RWPE2 (cell line): ENCODE measurements at regions not wholly inside any gene's neighbourhood (a gene's known extent, or its start where the extent isn't known, plus 50 kb on each side); places are given as distances from the start of the nearest gene placed in this dataset.

Source experiments
- ATAC-seq: fragments of 200-7000 bp; cut with Tn5 transposase; 3 replicates; pipeline ENCODE4 v1.9.1; 2021; ENCODE audit warnings: low read depth
- DNase-seq: peaks from one replicate; pipeline ENCODE4 v3.0.0-alpha.2; 2020; ENCODE audit warnings: low spot score
- H3K27ac ChIP-seq: fragments of 450-650 bp; 2 replicates; pipeline ENCODE4 v1.5.1; 2017; ENCODE audit warnings: mild to moderate bottlenecking; ENCODE audit not compliant: poor library complexity, severe bottlenecking
- H3K27me3 ChIP-seq: fragments of 250-450 bp; sonication (Bioruptor Pico); 2 replicates; pipeline ENCODE4 v1.5.1; 2021; ENCODE audit warnings: mild to moderate bottlenecking, moderate library complexity; ENCODE audit not compliant: insufficient read depth, poor library complexity, severe bottlenecking
- H3K36me3 ChIP-seq: fragments of 250-450 bp; sonication (Bioruptor Pico); 2 replicates; pipeline ENCODE4 v1.5.1; 2020; ENCODE audit warnings: low read depth, mild to moderate bottlenecking, moderate library complexity
- H3K4me1 ChIP-seq: fragments of 250-450 bp; sonication (Bioruptor Pico); 2 replicates; pipeline ENCODE4 v1.5.1; 2021; ENCODE audit warnings: mild to moderate bottlenecking, moderate library complexity; ENCODE audit not compliant: insufficient read depth, poor library complexity, severe bottlenecking
- H3K4me3 ChIP-seq: fragments of 250-450 bp; sonication (Bioruptor Pico); 2 replicates; pipeline ENCODE4 v1.5.1; 2021; ENCODE audit warnings: mild to moderate bottlenecking, moderate library complexity; ENCODE audit not compliant: severe bottlenecking
- H3K9me3 ChIP-seq: fragments of 250-450 bp; sonication (Bioruptor Pico); 2 replicates; pipeline ENCODE4 v1.5.1; 2021; ENCODE audit warnings: mild to moderate bottlenecking, moderate library complexity; ENCODE audit not compliant: severe bottlenecking
- TF ChIP-seq, protein P1 (sequence below): fragments of 450-650 bp; IDR thresholded peaks from one replicate; pipeline ENCODE4 v1.5.1; 2017; ENCODE audit warnings: mild to moderate bottlenecking, moderate library complexity; ENCODE audit not compliant: poor library complexity, severe bottlenecking

DNA sequence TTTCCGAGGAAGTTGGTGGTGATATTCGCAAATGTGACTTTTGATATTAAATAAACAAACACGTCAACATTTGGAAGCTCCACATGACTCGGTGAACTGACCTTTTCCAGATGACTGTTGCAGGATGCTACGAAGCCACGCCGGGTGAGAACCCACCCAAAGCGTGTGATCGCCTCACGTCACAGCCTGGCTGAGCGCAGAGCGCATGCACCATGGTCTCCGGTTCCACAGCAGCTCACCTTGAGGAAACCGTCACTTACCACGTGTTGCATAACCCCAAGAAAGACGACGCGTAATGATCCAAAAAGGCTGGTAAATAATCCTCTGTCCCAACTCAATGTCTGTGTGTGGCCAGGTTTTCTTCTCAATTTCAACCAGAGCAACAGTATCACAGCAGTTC is 64.5 kb upstream of the CTDP1 start:
- TF ChIP-seq, protein P1, sequence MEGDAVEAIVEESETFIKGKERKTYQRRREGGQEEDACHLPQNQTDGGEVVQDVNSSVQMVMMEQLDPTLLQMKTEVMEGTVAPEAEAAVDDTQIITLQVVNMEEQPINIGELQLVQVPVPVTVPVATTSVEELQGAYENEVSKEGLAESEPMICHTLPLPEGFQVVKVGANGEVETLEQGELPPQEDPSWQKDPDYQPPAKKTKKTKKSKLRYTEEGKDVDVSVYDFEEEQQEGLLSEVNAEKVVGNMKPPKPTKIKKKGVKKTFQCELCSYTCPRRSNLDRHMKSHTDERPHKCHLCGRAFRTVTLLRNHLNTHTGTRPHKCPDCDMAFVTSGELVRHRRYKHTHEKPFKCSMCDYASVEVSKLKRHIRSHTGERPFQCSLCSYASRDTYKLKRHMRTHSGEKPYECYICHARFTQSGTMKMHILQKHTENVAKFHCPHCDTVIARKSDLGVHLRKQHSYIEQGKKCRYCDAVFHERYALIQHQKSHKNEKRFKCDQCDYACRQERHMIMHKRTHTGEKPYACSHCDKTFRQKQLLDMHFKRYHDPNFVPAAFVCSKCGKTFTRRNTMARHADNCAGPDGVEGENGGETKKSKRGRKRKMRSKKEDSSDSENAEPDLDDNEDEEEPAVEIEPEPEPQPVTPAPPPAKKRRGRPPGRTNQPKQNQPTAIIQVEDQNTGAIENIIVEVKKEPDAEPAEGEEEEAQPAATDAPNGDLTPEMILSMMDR: no peak
- no peaks in the 10 kb centered on the region for H3K9me3 ChIP-seq
- DNase-seq (peak; percentile 18), ATAC-seq (no peak)
- H3K36me3 ChIP-seq: no peaks in the 10 kb centered on the region
- no peak overlapping the region for H3K4me3 ChIP-seq
- no peaks in the 10 kb centered on the region for H3K27me3 ChIP-seq
- H3K4me1 ChIP-seq: peaks cover 3% of the 10 kb centered on the region
- no peak overlapping the region for H3K27ac ChIP-seq

DNA sequence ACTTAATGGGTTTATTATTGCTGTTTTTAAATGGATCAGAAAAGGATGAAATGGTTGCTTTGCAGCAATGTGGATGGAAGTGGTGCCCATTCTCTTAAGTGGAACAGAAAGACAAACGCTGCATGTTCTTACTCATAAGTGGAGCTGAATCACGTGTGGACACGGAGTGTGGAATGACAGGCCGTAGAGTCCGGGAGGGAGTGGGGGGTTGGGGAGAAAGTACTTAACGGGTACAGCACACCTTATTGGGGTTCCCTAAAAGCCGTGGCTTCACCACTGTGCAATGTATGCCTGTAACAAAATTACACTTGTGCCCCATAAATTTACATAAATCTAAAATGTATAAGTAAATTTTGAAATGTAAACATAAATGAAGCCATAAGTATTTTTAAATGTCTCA is 64.0 kb upstream of the CTDP1 start:
- no peaks in the 10 kb centered on the region for H3K27me3 ChIP-seq
- no peaks in the 10 kb centered on the region for H3K36me3 ChIP-seq
- TF ChIP-seq, protein P1: no peak
- H3K9me3 ChIP-seq: no peaks in the 10 kb centered on the region
- H3K4me3 ChIP-seq: no peak overlapping the region
- ATAC-seq: no peak
- no peak overlapping the region for H3K27ac ChIP-seq
- no peak for DNase-seq
- H3K4me1 ChIP-seq: peaks cover 3% of the 10 kb centered on the region

DNA sequence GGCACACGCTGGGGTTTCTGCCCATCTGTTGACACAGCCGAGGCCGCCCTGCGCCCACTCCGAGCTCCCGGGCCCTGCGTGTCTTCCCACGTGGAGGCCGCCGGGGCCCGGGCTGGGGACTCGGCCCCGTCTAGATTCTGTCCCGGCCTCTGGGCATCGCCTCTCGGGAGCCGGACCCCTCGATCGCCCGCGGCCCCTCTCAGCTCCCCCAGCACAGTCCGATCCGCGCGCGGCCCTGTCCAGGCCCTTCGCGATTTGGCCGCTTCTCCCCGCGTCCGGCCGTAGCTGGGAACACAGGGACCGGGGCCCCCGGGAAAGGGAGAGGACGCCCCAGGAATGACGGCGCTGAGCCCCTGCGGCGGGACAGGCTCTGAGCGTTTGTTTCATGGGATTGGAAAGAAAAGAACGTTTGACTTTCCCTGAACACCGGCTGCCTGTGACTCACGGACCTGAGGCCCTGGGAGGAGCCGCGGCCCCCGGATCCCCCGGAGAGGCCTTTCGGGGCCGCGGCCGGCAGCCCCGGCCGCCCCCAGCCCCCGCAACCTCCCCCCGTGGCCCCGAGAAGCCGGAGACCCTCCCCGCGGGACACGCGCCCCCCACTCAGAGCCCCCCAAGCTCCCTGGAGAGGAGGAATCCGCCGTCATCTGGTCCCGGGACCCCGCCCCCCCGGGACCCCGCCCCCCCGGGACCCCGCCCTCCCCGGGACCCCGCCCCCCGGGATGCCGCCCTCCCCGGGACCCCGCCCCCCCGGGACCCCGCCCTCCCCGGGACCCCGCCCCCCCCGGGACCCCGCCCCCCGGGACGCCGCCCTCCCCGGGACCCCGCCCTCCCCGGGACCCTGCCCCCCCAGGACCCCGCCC is 62.7 kb upstream of the CTDP1 start:
- TF ChIP-seq, protein P1: no peak
- DNase-seq (peak; percentile 65), ATAC-seq (peak; percentile 79)
- Histone ChIP-seq H3K27ac (no peak overlapping the region), H3K9me3 (no peaks in the 10 kb centered on the region), H3K4me1 (no peaks in the 10 kb centered on the region), H3K36me3 (no peaks in the 10 kb centered on the region), H3K4me3 (peak overlapping the region; percentile 25), H3K27me3 (no peaks in the 10 kb centered on the region)

DNA sequence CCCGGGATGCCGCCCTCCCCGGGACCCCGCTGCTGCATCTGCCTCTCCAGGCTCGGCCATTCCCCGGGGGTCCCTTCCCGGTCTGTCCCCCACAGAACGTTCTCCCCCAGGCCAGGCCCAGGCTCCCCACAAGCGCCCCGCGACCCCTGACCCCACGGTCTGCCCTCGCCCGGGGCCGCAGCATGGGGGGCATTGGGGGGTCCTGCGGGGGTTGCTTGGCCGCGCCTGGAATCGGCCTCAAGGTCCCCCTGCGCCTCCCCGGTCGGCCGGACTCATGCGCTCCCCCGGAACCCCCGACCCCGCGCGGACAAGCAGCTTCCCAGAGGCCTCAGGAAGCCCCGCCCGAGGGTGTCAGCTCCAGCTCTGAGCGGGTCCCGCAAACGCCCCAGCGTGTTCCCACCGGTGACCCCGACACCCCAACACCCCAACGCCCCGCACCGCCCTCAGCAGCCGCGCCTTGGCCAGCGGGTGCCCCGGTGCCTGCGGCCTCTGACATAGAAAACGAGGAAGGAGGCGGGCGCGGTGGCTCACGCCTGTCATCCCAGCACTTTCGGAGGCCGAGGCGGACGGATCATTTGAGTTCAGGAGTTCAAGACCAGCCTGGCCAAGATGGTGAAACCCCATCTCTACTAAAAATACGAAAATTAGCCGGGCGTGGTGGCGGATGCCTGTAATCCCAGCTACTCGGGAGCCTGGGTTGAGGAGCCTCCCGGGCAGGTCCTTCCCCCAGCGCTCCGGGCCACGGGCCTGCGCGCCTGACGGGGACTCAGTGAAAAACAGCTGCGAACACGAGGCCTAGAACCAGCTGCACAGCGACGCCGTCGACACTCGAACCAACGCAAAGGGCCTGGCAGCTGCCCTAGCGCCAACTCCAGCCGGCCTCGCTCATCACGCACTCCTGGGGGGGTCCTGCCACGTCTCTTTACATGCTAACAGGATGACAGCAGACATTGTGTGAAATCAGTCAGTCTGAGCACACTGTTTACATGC is 61.8 kb upstream of the CTDP1 start:
- no peaks in the 10 kb centered on the region for H3K9me3 ChIP-seq
- ATAC-seq (no peak), DNase-seq (peak; percentile 60)
- no peak overlapping the region for H3K27ac ChIP-seq
- no peak overlapping the region for H3K4me3 ChIP-seq
- TF ChIP-seq, protein P1: no peak
- no peaks in the 10 kb centered on the region for H3K4me1 ChIP-seq
- H3K36me3 ChIP-seq: no peaks in the 10 kb centered on the region
- no peaks in the 10 kb centered on the region for H3K27me3 ChIP-seq
